Gastroesophageal sphincter (tissue), 3 donors: ENCODE measurements at regions not wholly inside any gene's neighbourhood (a gene's known extent, or its start where the extent isn't known, plus 50 kb on each side); places are given as distances from the start of the nearest gene placed in this dataset.

Experiments
- POLR2A ChIP-seq, 2 donors: fragments of 450-650 bp; IDR thresholded peaks; one replicate each; pipeline ENCODE4 v1.6.1; 2017; ENCODE audit warnings: antibody characterized with exemption in 2 of 2, mild to moderate bottlenecking in 2 of 2, moderate library complexity in 1 of 2
- TF ChIP-seq, protein P1 (sequence below), 4 experiments: fragments of 200-600 bp in 2 of 4; fragments of 450-650 bp in 2 of 4; sonication (generic) in 1 of 4; IDR thresholded peaks; one replicate each; pipeline ENCODE4 v1.5.1; 2017 to 2019; ENCODE audit warnings: antibody characterized with exemption in 4 of 4, mild to moderate bottlenecking in 2 of 4, moderate library complexity in 2 of 4

DNA sequence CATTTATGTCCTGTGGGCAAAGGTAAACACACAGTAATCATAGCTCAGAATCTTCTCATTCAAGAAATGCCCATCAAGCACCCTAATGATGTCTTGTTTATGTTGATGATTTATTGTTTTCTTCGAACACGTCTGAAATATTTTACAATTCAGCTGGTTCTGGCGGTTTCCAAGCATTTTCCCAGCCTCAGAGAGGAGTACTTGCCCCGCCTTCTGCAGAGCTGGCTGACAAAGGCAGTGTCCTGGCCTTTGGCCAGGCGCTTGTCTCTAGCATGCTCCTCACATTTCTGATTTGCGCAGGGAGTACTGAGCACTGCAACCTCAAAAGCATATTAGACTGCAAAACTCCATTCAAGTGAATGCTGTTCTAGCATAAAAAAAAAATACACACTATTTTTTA is 314.2 kb upstream of the GNAI1 start:
- TF ChIP-seq, protein P1, sequence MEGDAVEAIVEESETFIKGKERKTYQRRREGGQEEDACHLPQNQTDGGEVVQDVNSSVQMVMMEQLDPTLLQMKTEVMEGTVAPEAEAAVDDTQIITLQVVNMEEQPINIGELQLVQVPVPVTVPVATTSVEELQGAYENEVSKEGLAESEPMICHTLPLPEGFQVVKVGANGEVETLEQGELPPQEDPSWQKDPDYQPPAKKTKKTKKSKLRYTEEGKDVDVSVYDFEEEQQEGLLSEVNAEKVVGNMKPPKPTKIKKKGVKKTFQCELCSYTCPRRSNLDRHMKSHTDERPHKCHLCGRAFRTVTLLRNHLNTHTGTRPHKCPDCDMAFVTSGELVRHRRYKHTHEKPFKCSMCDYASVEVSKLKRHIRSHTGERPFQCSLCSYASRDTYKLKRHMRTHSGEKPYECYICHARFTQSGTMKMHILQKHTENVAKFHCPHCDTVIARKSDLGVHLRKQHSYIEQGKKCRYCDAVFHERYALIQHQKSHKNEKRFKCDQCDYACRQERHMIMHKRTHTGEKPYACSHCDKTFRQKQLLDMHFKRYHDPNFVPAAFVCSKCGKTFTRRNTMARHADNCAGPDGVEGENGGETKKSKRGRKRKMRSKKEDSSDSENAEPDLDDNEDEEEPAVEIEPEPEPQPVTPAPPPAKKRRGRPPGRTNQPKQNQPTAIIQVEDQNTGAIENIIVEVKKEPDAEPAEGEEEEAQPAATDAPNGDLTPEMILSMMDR (IDR thresholded peaks at IDR 0.05), result no peak
- no peak for TF ChIP-seq POLR2A (IDR thresholded peaks at IDR 0.05)
